ENCODE measurements at regions not wholly inside any gene's neighbourhood (a gene's known extent, or its start where the extent isn't known, plus 50 kb on each side); places are given as distances from the start of the nearest gene placed in this dataset.
A peak's percentile ranks its signal among the peaks of the same experiment; 100 is the strongest.

DNA sequence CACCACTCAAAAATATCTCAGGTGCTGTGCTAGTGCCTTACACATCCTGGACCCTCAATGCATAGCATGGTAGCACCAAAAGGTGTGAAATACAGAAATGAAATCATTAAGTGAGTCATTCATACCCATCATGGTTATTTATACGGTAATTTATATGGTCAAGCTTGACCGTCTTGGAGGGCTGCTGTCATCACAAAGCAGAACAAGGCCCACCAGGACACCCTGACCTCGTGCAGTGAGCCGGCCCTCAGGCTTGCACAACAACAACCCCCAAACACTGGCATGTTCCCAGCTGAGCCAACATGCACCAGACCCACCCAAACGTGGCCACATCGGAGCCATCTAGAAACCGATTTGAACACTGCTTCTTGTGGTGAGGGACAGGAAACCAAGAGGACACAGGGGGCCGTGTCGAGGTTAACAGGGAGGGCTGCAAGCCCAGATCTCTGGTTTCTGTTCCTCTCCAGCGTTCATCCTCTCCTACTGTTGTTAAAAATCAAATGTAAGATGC is 378.5 kb upstream of the ID2 start:
- TF ChIP-seq CTCF (IDR thresholded peaks at IDR 0.05 in 2 of 3, conservative IDR thresholded peaks at IDR 0.05 in 1 of 3; ENCODE audit: insufficient read depth in 2 of 3, low read depth in 1 of 3, low read length in 3 of 3), result peak in 2 of 3 experiments; percentile 20 to 21; a peak in 1 of 6 replicates
- TF ChIP-seq BHLHE40 (IDR thresholded peaks at IDR 0.05; ENCODE audit: low read length), result no peak
- no peak for TF ChIP-seq RFX5 (IDR thresholded peaks at IDR 0.05; ENCODE audit: low read depth, low read length)
- TF ChIP-seq CEBPB (tag; IDR thresholded peaks at IDR 0.05), result no peak
- no peak for TF ChIP-seq ZNF12 (CRISPR knock-in tag; IDR thresholded peaks at IDR 0.05)
- TF ChIP-seq HMGXB4 (CRISPR knock-in tag; IDR thresholded peaks at IDR 0.05), result no peak
- TF ChIP-seq TBP (optimal IDR thresholded peaks at IDR 0.05; ENCODE audit: low read depth, low read length), result no peak
- TF ChIP-seq POLR2A (conservative IDR thresholded peaks at IDR 0.05), result no peak
- TF ChIP-seq JUNB (CRISPR knock-in tag; conservative IDR thresholded peaks at IDR 0.05), result no peak
- TF ChIP-seq NFRKB (IDR thresholded peaks at IDR 0.05; ENCODE audit: low read depth), result no peak

All from K562 (cell line).